ENCODE measurements at regions not wholly inside any gene's neighbourhood (a gene's known extent, or its start where the extent isn't known, plus 50 kb on each side); places are given as distances from the start of the nearest gene placed in this dataset.

DNA sequence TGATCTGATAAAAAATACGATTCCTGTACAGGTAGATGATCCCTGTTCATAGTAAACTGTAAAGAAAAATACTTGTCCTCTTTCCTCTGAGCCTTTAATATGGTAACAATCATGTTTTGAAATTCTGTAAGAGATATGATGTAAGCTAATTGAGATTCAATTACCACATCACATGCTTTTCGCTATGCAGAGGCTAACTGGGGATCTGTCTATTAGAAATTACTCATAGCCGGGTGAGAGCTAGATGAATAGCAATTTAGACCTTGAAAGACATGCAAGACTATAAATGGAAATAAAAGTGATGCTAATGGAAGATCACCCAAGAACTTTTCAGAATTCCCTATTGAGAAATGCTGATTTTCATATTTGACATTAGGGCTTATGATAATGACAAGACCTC, 579.9 kb upstream of the ZNF717 start:
- TF ChIP-seq, protein P1, sequence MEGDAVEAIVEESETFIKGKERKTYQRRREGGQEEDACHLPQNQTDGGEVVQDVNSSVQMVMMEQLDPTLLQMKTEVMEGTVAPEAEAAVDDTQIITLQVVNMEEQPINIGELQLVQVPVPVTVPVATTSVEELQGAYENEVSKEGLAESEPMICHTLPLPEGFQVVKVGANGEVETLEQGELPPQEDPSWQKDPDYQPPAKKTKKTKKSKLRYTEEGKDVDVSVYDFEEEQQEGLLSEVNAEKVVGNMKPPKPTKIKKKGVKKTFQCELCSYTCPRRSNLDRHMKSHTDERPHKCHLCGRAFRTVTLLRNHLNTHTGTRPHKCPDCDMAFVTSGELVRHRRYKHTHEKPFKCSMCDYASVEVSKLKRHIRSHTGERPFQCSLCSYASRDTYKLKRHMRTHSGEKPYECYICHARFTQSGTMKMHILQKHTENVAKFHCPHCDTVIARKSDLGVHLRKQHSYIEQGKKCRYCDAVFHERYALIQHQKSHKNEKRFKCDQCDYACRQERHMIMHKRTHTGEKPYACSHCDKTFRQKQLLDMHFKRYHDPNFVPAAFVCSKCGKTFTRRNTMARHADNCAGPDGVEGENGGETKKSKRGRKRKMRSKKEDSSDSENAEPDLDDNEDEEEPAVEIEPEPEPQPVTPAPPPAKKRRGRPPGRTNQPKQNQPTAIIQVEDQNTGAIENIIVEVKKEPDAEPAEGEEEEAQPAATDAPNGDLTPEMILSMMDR (IDR thresholded peaks at IDR 0.05; ENCODE audit: control insufficient read depth, insufficient read depth, low read depth, low read length, missing control alignments): no peak
- no peak for DNase-seq (ENCODE audit: low read depth)
- no peak overlapping the region for H3K4me3 ChIP-seq (ENCODE audit: control insufficient read depth, low read depth, low read length)

DNA sequence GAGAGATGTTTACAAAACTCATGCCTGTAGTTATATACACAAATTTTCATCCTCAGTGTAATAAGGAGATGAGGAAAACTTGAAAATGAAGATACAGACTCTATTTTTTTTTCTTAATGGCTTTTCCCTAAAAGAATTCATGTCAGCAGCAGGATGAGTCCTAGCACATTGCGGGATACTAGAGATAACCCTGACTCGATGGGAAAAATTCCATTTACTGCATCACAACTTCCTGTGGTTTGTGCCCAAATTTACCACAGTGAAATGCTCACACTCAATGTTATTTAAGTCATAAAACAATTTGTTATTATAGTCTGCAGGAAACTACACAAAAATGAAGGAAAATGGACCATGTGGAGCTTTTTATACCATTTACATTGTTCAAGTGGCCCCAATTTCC, 581.9 kb upstream of the ZNF717 start:
- peak; percentile 57 for DNase-seq (ENCODE audit: low read depth)
- no peak overlapping the region for H3K4me3 ChIP-seq (ENCODE audit: control insufficient read depth, low read depth, low read length)
- TF ChIP-seq, protein P1 (IDR thresholded peaks at IDR 0.05; ENCODE audit: control insufficient read depth, insufficient read depth, low read depth, low read length, missing control alignments): no peak

DNA sequence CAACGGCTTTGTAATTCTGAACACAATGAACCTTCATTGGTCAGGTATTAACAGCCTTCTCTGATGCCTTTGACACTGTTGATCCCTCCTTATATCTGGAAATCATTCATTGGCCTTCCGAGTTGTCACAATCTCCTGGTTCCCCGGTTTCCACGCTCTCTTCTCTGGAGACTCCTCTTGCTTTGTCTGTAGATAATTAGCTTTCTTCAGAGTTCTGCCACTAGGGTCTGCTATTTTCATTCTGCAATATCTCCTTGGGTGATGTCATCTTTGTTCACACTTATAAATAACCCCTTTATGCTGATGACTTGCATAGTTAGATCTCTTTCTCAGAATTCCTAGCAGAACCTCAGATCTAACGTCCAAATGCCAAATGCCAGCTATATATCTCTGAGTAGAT, 583.8 kb upstream of the ZNF717 start:
- H3K4me3 ChIP-seq (ENCODE audit: control insufficient read depth, low read depth, low read length): no peak overlapping the region
- DNase-seq (ENCODE audit: low read depth): no peak
- TF ChIP-seq, protein P1 (IDR thresholded peaks at IDR 0.05; ENCODE audit: control insufficient read depth, insufficient read depth, low read depth, low read length, missing control alignments): peak; percentile 46

DNA sequence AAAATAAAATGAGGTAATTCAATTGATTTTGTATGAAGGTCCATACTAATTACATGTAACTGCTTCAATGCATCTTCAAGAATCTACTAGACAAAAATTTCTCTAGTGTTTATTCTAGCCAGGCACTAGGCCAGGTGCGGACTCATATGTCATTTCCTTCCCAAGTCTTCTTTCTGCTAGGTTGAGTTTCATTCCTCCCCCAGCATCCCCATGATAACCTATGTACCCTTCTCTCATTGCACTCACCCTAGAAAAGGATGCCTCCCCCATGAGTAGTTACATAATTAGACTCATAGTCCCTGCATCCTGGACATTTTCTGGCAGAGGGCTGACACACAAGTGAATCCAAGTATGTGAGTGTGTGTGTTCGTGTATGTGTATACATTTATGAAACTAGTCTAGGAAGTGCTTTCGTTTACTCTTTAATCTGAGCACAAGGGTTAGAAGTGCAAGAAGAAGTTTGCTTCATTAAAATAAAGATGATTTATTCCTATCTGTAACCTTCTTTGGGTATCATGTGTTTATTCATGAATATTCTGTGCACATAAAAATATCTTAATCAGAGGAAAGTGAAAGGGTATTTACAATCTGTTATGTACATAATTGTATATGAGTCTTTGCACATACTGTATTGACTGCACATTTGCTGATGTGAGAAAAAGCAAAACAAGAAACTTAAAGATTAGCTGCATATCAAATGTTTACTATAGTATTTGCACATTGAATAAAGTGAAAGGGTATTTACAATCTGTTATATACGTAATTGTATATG, 585.6 kb upstream of the ZNF717 start:
- TF ChIP-seq, protein P1 (IDR thresholded peaks at IDR 0.05; ENCODE audit: control insufficient read depth, insufficient read depth, low read depth, low read length, missing control alignments): no peak
- DNase-seq (ENCODE audit: low read depth): no peak
- no peak overlapping the region for H3K4me3 ChIP-seq (ENCODE audit: control insufficient read depth, low read depth, low read length)

DNA sequence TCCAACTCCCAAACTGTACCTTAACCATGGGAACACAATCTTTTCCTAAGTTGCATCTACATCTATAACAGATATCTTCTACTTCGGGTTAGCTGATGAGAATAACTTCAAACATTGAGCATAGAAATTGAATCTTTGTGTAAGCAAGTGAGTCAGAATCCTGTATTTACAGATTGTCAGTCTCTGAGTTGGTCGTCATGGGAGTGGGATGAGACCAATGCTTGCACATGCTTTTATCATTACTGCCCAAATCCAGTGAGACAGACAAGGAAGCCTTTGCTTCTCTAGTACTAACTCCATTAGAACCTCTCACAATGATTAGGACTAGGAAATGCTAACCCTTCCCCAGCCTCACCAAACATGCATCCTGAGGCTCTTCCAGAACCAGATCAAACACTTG, 587.1 kb upstream of the ZNF717 start:
- no peak overlapping the region for H3K4me3 ChIP-seq (ENCODE audit: control insufficient read depth, low read depth, low read length)
- TF ChIP-seq, protein P1 (IDR thresholded peaks at IDR 0.05; ENCODE audit: control insufficient read depth, insufficient read depth, low read depth, low read length, missing control alignments): no peak
- no peak for DNase-seq (ENCODE audit: low read depth)

DNA sequence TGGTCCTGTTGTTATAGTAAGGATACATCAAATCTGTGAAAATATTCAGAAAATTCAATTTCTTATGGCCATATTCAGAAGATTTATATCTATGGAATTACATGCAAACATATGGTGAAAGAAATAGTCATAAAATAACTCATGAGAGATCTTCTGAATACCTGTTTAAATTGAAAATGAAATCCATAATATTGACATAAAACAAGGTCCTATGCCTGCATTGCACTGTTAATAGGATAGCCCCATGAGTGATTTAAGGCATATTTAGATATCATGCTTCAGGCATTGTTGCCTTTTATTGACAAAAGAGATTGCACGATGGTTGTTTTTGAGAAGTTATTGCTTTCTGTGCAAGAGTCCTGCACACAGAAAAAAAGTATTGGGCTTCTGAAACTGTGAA, 591.7 kb upstream of the ZNF717 start:
- TF ChIP-seq, protein P1 (IDR thresholded peaks at IDR 0.05; ENCODE audit: control insufficient read depth, insufficient read depth, low read depth, low read length, missing control alignments): no peak
- H3K4me3 ChIP-seq (ENCODE audit: control insufficient read depth, low read depth, low read length): no peak overlapping the region
- DNase-seq (ENCODE audit: low read depth): no peak
